ENCODE measurements at regions not wholly inside any gene's neighbourhood (a gene's known extent, or its start where the extent isn't known, plus 50 kb on each side); places are given as distances from the start of the nearest gene placed in this dataset.

GRCh38 chr1:86238226-86238625 is 81.7 kb upstream of the COL24A1 start:
- Histone ChIP-seq H2BK120ac (ENCODE audit: insufficient read depth, low read length, poor library complexity) (no peak overlapping the region), H3K23ac (ENCODE audit: low read length) (no peak overlapping the region), H4K12ac (ENCODE audit: low read depth, low read length) (no peak overlapping the region), H2AFZ (ENCODE audit: insufficient read depth, low read length, poor library complexity) (no peak overlapping the region), H3K79me1 (ENCODE audit: low read length) (no peaks in the 10 kb centered on the region), H3K14ac (ENCODE audit: low read length) (no peak overlapping the region), H3K4ac (ENCODE audit: low read depth, low read length) (no peak overlapping the region), H4K91ac (ENCODE audit: low read depth, low read length) (no peak overlapping the region), H3K27ac (ENCODE audit: low read depth, low read length) (no peak overlapping the region), H3K9me3 (ENCODE audit: insufficient read depth, low read depth, low read length) (no peaks in the 10 kb centered on the region), H3K4me3 (ENCODE audit: low read depth, low read length) (no peak overlapping the region), H4K8ac (ENCODE audit: low read depth, low read length) (no peak overlapping the region), H3K4me1 (ENCODE audit: control insufficient read depth in 1 of 2, insufficient read depth in 2 of 2, low read length in 2 of 2) (no peaks in the 10 kb centered on the region), H3K27me3 (ENCODE audit: insufficient read depth, low read length) (no peaks in the 10 kb centered on the region), H3K9ac (ENCODE audit: low read length) (no peak overlapping the region), H2AK5ac (ENCODE audit: low read length) (no peak overlapping the region), H3K36me3 (ENCODE audit: control insufficient read depth in 1 of 2, insufficient read depth in 2 of 2, low read length in 2 of 2) (no peaks in the 10 kb centered on the region), H2BK5ac (ENCODE audit: low read depth, low read length, poor library complexity) (no peak overlapping the region), H3K18ac (ENCODE audit: low read length) (no peak overlapping the region), H2BK12ac (ENCODE audit: low read length) (no peak overlapping the region), H3K4me2 (ENCODE audit: low read length) (no peak overlapping the region), H3K79me2 (ENCODE audit: control insufficient read depth, insufficient read depth, low read length, poor library complexity) (no peaks in the 10 kb centered on the region)
- DNase-seq = no peak
- no CpG with 5 or more reads among the region's 2 CpGs for WGBS (ENCODE audit: extremely low coverage, insufficient coverage, insufficient read length)

- Histone ChIP-seq H3K18ac (ENCODE audit: low read length) (no peak overlapping the region), H3K4ac (ENCODE audit: low read depth, low read length) (no peak overlapping the region), H3K79me1 (ENCODE audit: low read length) (no peaks in the 10 kb centered on the region), H3K79me2 (ENCODE audit: control insufficient read depth, insufficient read depth, low read length, poor library complexity) (no peaks in the 10 kb centered on the region), H3K27ac (ENCODE audit: low read depth, low read length) (no peak overlapping the region), H4K8ac (ENCODE audit: low read depth, low read length) (no peak overlapping the region), H3K9me3 (ENCODE audit: insufficient read depth, low read depth, low read length) (no peaks in the 10 kb centered on the region), H2AK5ac (ENCODE audit: low read length) (no peak overlapping the region), H3K23ac (ENCODE audit: low read length) (no peak overlapping the region), H2BK12ac (ENCODE audit: low read length) (no peak overlapping the region), H3K4me2 (ENCODE audit: low read length) (no peak overlapping the region), H3K4me1 (ENCODE audit: control insufficient read depth in 1 of 2, insufficient read depth in 2 of 2, low read length in 2 of 2) (no peaks in the 10 kb centered on the region), H2AFZ (ENCODE audit: insufficient read depth, low read length, poor library complexity) (no peak overlapping the region), H4K12ac (ENCODE audit: low read depth, low read length) (no peak overlapping the region), H2BK5ac (ENCODE audit: low read depth, low read length, poor library complexity) (no peak overlapping the region), H3K9ac (ENCODE audit: low read length) (no peak overlapping the region), H3K14ac (ENCODE audit: low read length) (no peak overlapping the region), H3K4me3 (ENCODE audit: low read depth, low read length) (no peak overlapping the region), H3K36me3 (ENCODE audit: control insufficient read depth in 1 of 2, insufficient read depth in 2 of 2, low read length in 2 of 2) (no peaks in the 10 kb centered on the region), H3K27me3 (ENCODE audit: insufficient read depth, low read length) (no peaks in the 10 kb centered on the region), H2BK120ac (ENCODE audit: insufficient read depth, low read length, poor library complexity) (no peak overlapping the region), H4K91ac (ENCODE audit: low read depth, low read length) (no peak overlapping the region)
- DNase-seq = no peak
- no CpG with 5 or more reads among the region's 3 CpGs for WGBS (ENCODE audit: extremely low coverage, insufficient coverage, insufficient read length)
Observed at GRCh38 chr1:86235852-86236251, 79.3 kb upstream of the COL24A1 start.

GRCh38 chr1:86233403-86233802 is 76.8 kb upstream of the COL24A1 start:
- Histone ChIP-seq H3K36me3 (ENCODE audit: control insufficient read depth in 1 of 2, insufficient read depth in 2 of 2, low read length in 2 of 2) (no peaks in the 10 kb centered on the region), H3K79me2 (ENCODE audit: control insufficient read depth, insufficient read depth, low read length, poor library complexity) (no peaks in the 10 kb centered on the region), H3K4me1 (ENCODE audit: control insufficient read depth in 1 of 2, insufficient read depth in 2 of 2, low read length in 2 of 2) (no peaks in the 10 kb centered on the region), H4K12ac (ENCODE audit: low read depth, low read length) (no peak overlapping the region), H3K9ac (ENCODE audit: low read length) (no peak overlapping the region), H3K79me1 (ENCODE audit: low read length) (no peaks in the 10 kb centered on the region), H3K27ac (ENCODE audit: low read depth, low read length) (no peak overlapping the region), H3K4me3 (ENCODE audit: low read depth, low read length) (no peak overlapping the region), H3K27me3 (ENCODE audit: insufficient read depth, low read length) (no peaks in the 10 kb centered on the region), H3K4me2 (ENCODE audit: low read length) (no peak overlapping the region), H2BK120ac (ENCODE audit: insufficient read depth, low read length, poor library complexity) (no peak overlapping the region), H4K91ac (ENCODE audit: low read depth, low read length) (no peak overlapping the region), H3K23ac (ENCODE audit: low read length) (no peak overlapping the region), H3K18ac (ENCODE audit: low read length) (no peak overlapping the region), H3K14ac (ENCODE audit: low read length) (no peak overlapping the region), H4K8ac (ENCODE audit: low read depth, low read length) (no peak overlapping the region), H3K9me3 (ENCODE audit: insufficient read depth, low read depth, low read length) (no peaks in the 10 kb centered on the region), H3K4ac (ENCODE audit: low read depth, low read length) (no peak overlapping the region), H2AFZ (ENCODE audit: insufficient read depth, low read length, poor library complexity) (no peak overlapping the region), H2AK5ac (ENCODE audit: low read length) (no peak overlapping the region), H2BK12ac (ENCODE audit: low read length) (no peak overlapping the region), H2BK5ac (ENCODE audit: low read depth, low read length, poor library complexity) (no peak overlapping the region)
- no peak for DNase-seq
- no CpG with 5 or more reads among the region's 1 CpG for WGBS (ENCODE audit: extremely low coverage, insufficient coverage, insufficient read length)

- Histone ChIP-seq H3K27me3 (ENCODE audit: insufficient read depth, low read length) (no peaks in the 10 kb centered on the region), H3K14ac (ENCODE audit: low read length) (no peak overlapping the region), H2AK5ac (ENCODE audit: low read length) (no peak overlapping the region), H3K18ac (ENCODE audit: low read length) (no peak overlapping the region), H3K79me1 (ENCODE audit: low read length) (no peaks in the 10 kb centered on the region), H2AFZ (ENCODE audit: insufficient read depth, low read length, poor library complexity) (no peak overlapping the region), H3K79me2 (ENCODE audit: control insufficient read depth, insufficient read depth, low read length, poor library complexity) (no peaks in the 10 kb centered on the region), H3K4ac (ENCODE audit: low read depth, low read length) (no peak overlapping the region), H3K4me1 (ENCODE audit: control insufficient read depth in 1 of 2, insufficient read depth in 2 of 2, low read length in 2 of 2) (no peaks in the 10 kb centered on the region), H2BK5ac (ENCODE audit: low read depth, low read length, poor library complexity) (no peak overlapping the region), H2BK120ac (ENCODE audit: insufficient read depth, low read length, poor library complexity) (no peak overlapping the region), H3K9ac (ENCODE audit: low read length) (no peak overlapping the region), H3K4me2 (ENCODE audit: low read length) (no peak overlapping the region), H4K8ac (ENCODE audit: low read depth, low read length) (no peak overlapping the region), H3K27ac (ENCODE audit: low read depth, low read length) (no peak overlapping the region), H2BK12ac (ENCODE audit: low read length) (no peak overlapping the region), H3K36me3 (ENCODE audit: control insufficient read depth in 1 of 2, insufficient read depth in 2 of 2, low read length in 2 of 2) (no peaks in the 10 kb centered on the region), H4K91ac (ENCODE audit: low read depth, low read length) (no peak overlapping the region), H3K4me3 (ENCODE audit: low read depth, low read length) (no peak overlapping the region), H3K23ac (ENCODE audit: low read length) (no peak overlapping the region), H3K9me3 (ENCODE audit: insufficient read depth, low read depth, low read length) (no peaks in the 10 kb centered on the region), H4K12ac (ENCODE audit: low read depth, low read length) (no peak overlapping the region)
- no CpG with 5 or more reads among the region's 1 CpG for WGBS (ENCODE audit: extremely low coverage, insufficient coverage, insufficient read length)
- no peak for DNase-seq
Observed at GRCh38 chr1:86231076-86231475, 74.5 kb upstream of the COL24A1 start.

Data from trophoblast cell (in vitro differentiated cells and primary cell).